Osteocyte (in vitro differentiated cells): ENCODE measurements at regions not wholly inside any gene's neighbourhood (a gene's known extent, or its start where the extent isn't known, plus 50 kb on each side); places are given as distances from the start of the nearest gene placed in this dataset.

Source experiments
- DNase-seq: peaks from one replicate; pipeline ENCODE4 v3.0.0; 2021; ENCODE audit warnings: mixed read lengths; ENCODE audit not compliant: unreplicated experiment; ENCODE audit errors: extremely low spot score
- H3K27ac Mint-ChIP-seq: one replicate; pipeline ENCODE4 v1.8.0; 2021; ENCODE audit warnings: mild to moderate bottlenecking, mixed read lengths; ENCODE audit not compliant: unreplicated experiment
- H3K27me3 Mint-ChIP-seq: one replicate; pipeline ENCODE4 v1.8.0; 2021; ENCODE audit warnings: mixed read lengths; ENCODE audit not compliant: unreplicated experiment
- H3K36me3 Mint-ChIP-seq: one replicate; pipeline ENCODE4 v1.8.0; 2021; ENCODE audit warnings: mixed read lengths; ENCODE audit not compliant: unreplicated experiment
- H3K4me1 Mint-ChIP-seq: one replicate; pipeline ENCODE4 v1.8.0; 2021; ENCODE audit warnings: mixed read lengths; ENCODE audit not compliant: unreplicated experiment
- H3K4me3 Mint-ChIP-seq: one replicate; pipeline ENCODE4 v1.8.0; 2021; ENCODE audit warnings: mild to moderate bottlenecking, moderate library complexity, mixed read lengths; ENCODE audit not compliant: unreplicated experiment
- H3K9me3 Mint-ChIP-seq: one replicate; pipeline ENCODE4 v1.8.0; 2021; ENCODE audit warnings: mixed read lengths; ENCODE audit not compliant: unreplicated experiment
- CTCF ChIP-seq: fragments of 200-600 bp; sonication (generic); IDR thresholded peaks from 2 replicates; pipeline ENCODE4 v1.5.0; 2021; ENCODE audit warnings: antibody characterized with exemption, mild to moderate bottlenecking, moderate library complexity
- microRNA-seq: library from miRNA; unstranded; fragments of <30 nt; microRNA quantifications from one replicate; pipeline ENCODE4 v1.1.0, GENCODE V29; 2020; ENCODE audit not compliant: unreplicated experiment

GRCh38 chr18:35918564-35918963 lies 53.9 kb upstream of the RMP24 start:
- Mint-ChIP-seq H3K4me3 (no peak overlapping the region), H3K4me1 (no peaks in the 10 kb centered on the region), H3K9me3 (no peaks in the 10 kb centered on the region), H3K27ac (no peak overlapping the region), H3K27me3 (peaks cover 37% of the 10 kb centered on the region), H3K36me3 (no peaks in the 10 kb centered on the region)
- DNase-seq, result no peak
- no peak for TF ChIP-seq CTCF

GRCh38 chr18:35919179-35919578 lies 53.3 kb upstream of the RMP24 start:
- no peak overlapping the region for H3K4me3 Mint-ChIP-seq
- TF ChIP-seq CTCF, result no peak
- no peaks in the 10 kb centered on the region for H3K36me3 Mint-ChIP-seq
- peaks cover 36% of the 10 kb centered on the region for H3K27me3 Mint-ChIP-seq
- no peaks in the 10 kb centered on the region for H3K4me1 Mint-ChIP-seq
- no peak overlapping the region for H3K27ac Mint-ChIP-seq
- no peak for DNase-seq
- no peaks in the 10 kb centered on the region for H3K9me3 Mint-ChIP-seq

- no peak for TF ChIP-seq CTCF
- H3K4me3 Mint-ChIP-seq, result no peak overlapping the region
- DNase-seq, result no peak
- no peaks in the 10 kb centered on the region for H3K36me3 Mint-ChIP-seq
- peaks cover 38% of the 10 kb centered on the region for H3K27me3 Mint-ChIP-seq
- no peaks in the 10 kb centered on the region for H3K9me3 Mint-ChIP-seq
- H3K27ac Mint-ChIP-seq, result no peak overlapping the region
- no peaks in the 10 kb centered on the region for H3K4me1 Mint-ChIP-seq
Observed at GRCh38 chr18:35920623-35921022, 51.9 kb upstream of the RMP24 start.

Small RNAs in the stretch of these regions (microRNA-seq; reads per million reads assigned to microRNA genes)
- 15.9 reads per million, percentile 25 among the genes with 10 or more reads in this experiment for gene MIR187
